Breast epithelium (tissue), 3 donors: ENCODE measurements at regions not wholly inside any gene's neighbourhood (a gene's known extent, or its start where the extent isn't known, plus 50 kb on each side); places are given as distances from the start of the nearest gene placed in this dataset.

Experiments
- POLR2A ChIP-seq: fragments of 450-650 bp; IDR thresholded peaks from one replicate; pipeline ENCODE4 v1.6.1; 2016; ENCODE audit warnings: antibody characterized with exemption, mild to moderate bottlenecking, moderate library complexity
- POLR2AphosphoS5 ChIP-seq, 3 donors: sonication (generic); formaldehyde crosslinking; IDR thresholded peaks; one replicate each; pipeline ENCODE4 v1.6.1; 2017; ENCODE audit warnings: antibody characterized with exemption in 3 of 3
- TF ChIP-seq, protein P1 (sequence below), 3 donors: fragments of 450-650 bp; IDR thresholded peaks; one replicate each; pipeline ENCODE4 v1.5.1; 2016 to 2017; ENCODE audit warnings: antibody characterized with exemption in 3 of 3, mild to moderate bottlenecking in 3 of 3, moderate library complexity in 3 of 3

DNA sequence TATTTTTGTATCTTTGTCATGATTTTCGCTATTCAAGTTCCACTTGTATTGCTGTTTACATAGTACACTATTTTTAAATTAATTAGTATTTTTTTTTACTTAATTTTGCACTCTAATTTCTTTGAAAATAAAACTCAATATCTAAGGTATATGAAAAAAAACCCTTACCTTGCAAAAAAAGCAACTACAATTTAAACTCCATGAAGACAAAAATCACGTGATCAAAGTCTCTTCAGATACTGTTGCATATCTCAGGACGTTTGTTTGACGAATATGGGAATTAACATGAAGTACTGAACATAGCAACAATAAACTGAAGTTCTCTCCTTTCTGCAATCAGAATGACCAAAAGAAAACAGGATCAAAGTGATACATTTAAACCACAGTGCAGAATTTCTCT is 968.4 kb upstream of the SEL1L start:
- TF ChIP-seq, protein P1, sequence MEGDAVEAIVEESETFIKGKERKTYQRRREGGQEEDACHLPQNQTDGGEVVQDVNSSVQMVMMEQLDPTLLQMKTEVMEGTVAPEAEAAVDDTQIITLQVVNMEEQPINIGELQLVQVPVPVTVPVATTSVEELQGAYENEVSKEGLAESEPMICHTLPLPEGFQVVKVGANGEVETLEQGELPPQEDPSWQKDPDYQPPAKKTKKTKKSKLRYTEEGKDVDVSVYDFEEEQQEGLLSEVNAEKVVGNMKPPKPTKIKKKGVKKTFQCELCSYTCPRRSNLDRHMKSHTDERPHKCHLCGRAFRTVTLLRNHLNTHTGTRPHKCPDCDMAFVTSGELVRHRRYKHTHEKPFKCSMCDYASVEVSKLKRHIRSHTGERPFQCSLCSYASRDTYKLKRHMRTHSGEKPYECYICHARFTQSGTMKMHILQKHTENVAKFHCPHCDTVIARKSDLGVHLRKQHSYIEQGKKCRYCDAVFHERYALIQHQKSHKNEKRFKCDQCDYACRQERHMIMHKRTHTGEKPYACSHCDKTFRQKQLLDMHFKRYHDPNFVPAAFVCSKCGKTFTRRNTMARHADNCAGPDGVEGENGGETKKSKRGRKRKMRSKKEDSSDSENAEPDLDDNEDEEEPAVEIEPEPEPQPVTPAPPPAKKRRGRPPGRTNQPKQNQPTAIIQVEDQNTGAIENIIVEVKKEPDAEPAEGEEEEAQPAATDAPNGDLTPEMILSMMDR (IDR thresholded peaks at IDR 0.05), result no peak
- TF ChIP-seq POLR2A (no peak), POLR2AphosphoS5 (IDR thresholded peaks at IDR 0.05) (no peak)
